GM19328 (cell line): ENCODE measurements at regions not wholly inside any gene's neighbourhood (a gene's known extent, or its start where the extent isn't known, plus 50 kb on each side); places are given as distances from the start of the nearest gene placed in this dataset.

Experiments used
- ATAC-seq: cut with Tn5 transposase; IDR thresholded peaks from one replicate; pipeline ENCODE4 v1.9.1; 2021; ENCODE audit warnings: mild to moderate bottlenecking, moderate library complexity; ENCODE audit not compliant: unreplicated experiment

GRCh38 chr4:77305766-77306165 is 148.8 kb downstream of the CCNG2 start:
- no peak for ATAC-seq

GRCh38 chr4:77306496-77306895 is 149.5 kb downstream of the CCNG2 start:
- no peak for ATAC-seq

DNA sequence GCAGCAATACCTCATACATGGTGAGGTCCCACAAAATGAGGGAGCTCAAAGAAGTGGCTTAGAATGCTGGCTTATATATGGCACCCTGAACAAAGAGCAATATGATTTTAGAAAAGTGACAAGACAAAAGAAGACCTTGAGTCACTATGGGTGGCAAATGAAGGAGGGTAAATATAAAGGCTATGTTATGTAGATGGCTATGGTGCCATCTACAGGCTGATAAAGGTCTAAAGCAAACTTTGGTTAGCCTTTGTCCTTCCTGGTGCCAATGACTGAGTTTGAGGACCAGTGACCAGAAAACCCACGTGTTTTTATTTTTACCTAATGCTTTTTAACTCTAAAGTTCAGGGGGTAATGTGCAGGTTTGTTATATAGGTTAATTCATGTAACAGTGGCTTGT is 151.8 kb downstream of the CCNG2 start:
- no peak for ATAC-seq

GRCh38 chr4:77309496-77309895 is 152.5 kb downstream of the CCNG2 start:
- no peak for ATAC-seq

DNA sequence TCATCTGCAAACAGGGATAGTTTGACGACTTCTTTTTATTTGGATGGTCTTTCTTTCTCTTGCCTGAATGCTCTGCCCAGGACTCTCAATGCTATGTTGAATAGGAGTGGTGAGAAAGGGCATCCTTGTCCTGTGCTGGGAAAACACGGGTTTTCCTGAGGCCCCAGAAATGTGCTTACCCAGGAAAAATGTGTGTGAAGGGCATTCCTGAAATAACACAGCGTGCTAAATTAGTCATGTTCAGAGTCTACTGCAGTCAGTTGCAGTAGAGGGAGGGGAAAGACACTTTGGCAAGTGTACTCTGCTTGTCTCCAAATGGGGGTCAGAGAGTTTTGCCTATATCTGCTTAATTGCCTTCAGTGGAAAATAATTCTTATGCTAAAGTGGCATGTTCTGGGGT is 153.9 kb downstream of the CCNG2 start:
- no peak for ATAC-seq

GRCh38 chr4:77314697-77315096 is 157.7 kb downstream of the CCNG2 start:
- no peak for ATAC-seq

DNA sequence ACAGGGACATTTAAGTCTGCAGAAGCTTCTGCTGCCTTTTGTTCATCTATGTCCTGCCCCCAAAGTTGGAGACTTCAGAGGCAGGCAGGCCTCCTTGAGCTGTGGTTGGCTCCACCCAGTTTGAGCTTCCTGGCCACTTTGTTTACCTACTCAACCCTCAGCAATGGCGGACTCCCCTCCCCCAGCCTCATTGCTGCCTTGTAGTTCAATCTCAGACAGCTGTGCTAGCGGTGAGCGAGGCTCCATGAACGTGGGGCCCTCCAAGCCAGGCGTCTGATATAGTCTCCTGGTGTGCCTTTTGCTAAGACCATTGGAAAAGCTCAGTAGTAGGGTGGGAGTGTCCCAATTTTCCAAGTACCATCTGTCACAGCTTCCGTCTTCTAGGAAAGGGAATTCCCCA is 170.1 kb downstream of the CCNG2 start:
- no peak for ATAC-seq

DNA sequence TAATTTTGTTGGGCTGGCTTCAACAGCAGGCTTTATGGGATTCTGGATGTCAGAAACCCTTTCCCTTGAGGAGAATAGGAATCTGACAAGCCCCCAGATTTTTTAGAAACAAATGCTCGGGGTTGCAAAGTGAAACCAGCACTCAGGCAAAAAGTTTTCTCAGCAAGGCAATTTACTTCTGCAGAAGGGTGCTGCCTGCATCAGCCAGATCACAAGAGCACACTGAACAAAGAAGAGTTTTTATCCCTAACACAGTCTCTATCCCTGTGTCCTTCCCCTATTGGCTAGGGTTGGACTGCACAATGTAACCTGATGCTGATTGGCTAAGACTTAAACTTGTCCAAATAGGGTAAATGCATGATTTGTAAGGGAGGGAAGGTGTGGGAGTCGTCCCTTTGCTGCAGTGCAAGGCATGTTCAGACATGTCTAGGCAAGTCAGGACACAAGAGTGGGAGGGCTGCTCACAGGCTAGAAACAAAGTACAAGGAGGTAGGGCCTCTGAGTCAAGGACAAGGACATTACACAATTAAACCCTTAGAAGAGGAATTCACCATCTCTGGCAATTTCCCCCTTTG is 175.8 kb downstream of the CCNG2 start:
- ATAC-seq, result no peak

- ATAC-seq, result no peak
Measured at GRCh38 chr4:77336411-77337142, 179.6 kb downstream of the CCNG2 start.

- no peak for ATAC-seq
Measured at GRCh38 chr4:77342170-77342810, 185.3 kb downstream of the CCNG2 start.

DNA sequence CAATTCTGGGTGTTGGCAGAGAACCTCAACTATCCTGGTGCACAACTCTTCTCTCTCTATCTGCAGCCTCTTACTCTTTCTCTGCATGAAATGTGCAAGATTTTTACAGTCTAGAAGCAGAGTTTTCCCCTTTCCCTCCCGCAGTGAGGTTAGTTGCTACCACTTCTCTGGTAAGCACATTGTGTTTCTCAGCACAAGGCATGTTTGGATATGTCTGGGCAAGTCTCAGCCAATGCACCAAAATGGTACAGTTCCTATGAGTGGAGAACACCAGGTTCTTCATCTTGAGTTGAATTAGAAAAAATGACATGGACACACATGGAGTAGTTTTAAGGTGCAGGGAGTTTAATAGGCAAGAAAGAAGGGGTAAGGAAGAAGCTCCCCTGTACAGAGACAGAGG is 187.0 kb downstream of the CCNG2 start:
- ATAC-seq, result no peak

- ATAC-seq, result no peak
Measured at GRCh38 chr4:77344784-77345183, 187.8 kb downstream of the CCNG2 start.

DNA sequence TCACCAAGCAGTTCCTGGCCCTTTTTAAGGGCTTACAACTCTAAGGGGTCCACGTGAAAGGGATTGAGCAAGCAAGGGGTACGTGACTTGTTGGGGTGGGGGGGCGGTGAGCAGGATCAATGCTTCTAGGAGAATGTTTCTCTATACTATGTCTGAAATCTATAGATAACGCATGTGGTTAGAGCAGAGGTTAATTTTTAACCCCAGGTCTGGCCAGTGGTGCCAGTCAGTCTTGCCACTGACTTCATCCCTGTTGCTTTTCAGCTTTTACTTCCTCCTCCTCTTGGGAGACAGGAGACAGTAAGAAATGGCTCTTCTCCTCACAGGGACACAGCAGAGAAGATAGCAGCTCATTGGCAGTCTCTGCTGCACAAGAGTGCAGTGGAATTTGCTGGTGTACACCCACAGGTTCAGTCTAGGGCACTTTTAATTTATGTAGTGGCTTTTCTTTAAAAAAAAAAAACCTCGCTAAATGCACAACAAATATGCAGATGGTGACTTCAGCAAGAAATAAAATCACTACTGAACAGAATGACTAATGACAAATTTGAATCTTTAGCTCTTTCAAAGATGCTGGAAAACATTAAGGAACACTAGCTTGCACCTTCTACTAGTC is 190.5 kb downstream of the CCNG2 start:
- ATAC-seq, result no peak

- no peak for ATAC-seq
Measured at GRCh38 chr4:77348815-77349214, 191.8 kb downstream of the CCNG2 start.

- ATAC-seq, result no peak
Measured at GRCh38 chr4:77349364-77349763, 192.4 kb downstream of the CCNG2 start.

DNA sequence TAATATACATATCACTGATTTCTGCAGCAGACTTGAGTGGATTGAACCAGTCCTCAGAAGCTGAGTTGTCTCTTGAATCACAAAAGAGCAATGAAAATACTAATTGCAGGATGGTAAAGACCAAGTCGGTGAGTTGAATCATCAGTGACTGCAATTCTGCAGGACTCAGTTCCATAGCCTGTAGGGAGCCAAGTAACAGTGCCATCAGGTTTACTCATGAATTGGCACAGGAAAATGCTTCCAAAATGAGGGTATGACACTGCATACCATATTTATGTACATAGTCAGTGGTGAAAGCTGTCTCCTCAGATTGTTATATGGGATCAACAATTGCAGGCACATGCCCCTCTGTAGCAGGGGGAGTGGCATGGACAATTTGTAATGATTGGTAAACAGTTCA is 192.8 kb downstream of the CCNG2 start:
- no peak for ATAC-seq

- ATAC-seq, result no peak
Measured at GRCh38 chr4:77352192-77352591, 195.2 kb downstream of the CCNG2 start.

DNA sequence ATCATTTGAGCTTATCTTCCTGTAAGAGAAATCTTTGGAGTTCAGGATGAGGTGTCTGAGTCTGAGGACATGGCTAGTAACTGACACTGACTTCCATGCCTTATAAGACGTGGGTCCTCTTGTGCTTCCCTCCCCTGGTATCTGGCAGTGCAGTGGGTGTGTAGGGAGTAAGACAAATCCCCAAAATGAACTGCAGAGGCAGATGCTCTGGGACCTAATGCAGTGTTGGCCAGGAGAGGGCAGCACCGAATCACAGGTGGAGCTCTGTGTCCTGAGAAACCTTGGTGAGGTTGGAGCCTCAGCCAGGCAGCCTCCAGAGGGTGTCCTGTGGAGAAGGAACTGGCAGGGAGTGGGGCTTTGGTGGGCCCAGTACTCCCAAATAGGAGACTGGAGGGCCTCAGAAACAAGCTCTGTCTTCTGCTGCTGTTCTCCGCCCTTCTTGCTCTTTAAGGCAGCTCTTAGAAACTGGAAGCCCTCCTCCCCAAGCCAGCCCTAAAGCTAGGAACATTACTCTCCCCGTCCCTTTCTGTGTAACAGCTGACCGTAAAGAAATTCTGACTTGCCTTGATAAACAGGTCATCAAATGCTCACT is 196.8 kb downstream of the CCNG2 start:
- peak; percentile 63 for ATAC-seq

DNA sequence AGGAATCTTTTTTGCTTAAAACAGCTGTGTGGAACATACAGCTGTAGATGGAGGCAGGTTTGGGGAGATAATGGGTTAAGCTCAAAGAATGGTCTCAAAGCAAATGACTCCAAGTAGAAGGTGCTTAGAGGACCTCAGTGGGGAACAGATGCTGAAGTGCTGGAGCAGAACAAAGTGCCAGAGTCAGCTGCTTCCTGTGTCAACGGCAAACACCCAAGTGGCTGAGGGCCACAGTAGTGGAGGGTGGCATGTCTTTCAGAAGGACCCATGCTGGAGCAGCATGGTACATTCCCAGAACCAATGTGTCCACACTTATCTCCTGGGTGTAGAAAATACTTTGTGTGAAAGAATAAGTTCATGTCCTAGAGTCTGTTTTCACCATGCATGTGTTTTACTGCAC is 197.5 kb downstream of the CCNG2 start:
- no peak for ATAC-seq

- ATAC-seq, result no peak
Measured at GRCh38 chr4:77355731-77356130, 198.7 kb downstream of the CCNG2 start.

- no peak for ATAC-seq
Measured at GRCh38 chr4:77358315-77358928, 201.4 kb downstream of the CCNG2 start.
